ENCODE measurements at regions not wholly inside any gene's neighbourhood (a gene's known extent, or its start where the extent isn't known, plus 50 kb on each side); places are given as distances from the start of the nearest gene placed in this dataset.
A peak's percentile ranks its signal among the peaks of the same experiment; 100 is the strongest.
"Not testable (repeated sequence)": the region's sequence is repeated elsewhere in the genome, so short reads cannot be mapped to it uniquely, and the experiment has no call there.

GRCh38 chr10:53647221-53647620, 874.6 kb upstream of the MBL2 start:
- DNase-seq, result not testable (repeated sequence)

- DNase-seq, result no peak
Observed at GRCh38 chr10:53646525-53646924, 873.9 kb upstream of the MBL2 start.

GRCh38 chr10:53645951-53646350, 873.4 kb upstream of the MBL2 start:
- DNase-seq, result no peak

- no peak for DNase-seq
Observed at GRCh38 chr10:53638006-53638405, 865.4 kb upstream of the MBL2 start.

GRCh38 chr10:53624722-53625121, 852.1 kb upstream of the MBL2 start:
- DNase-seq, result no peak

- DNase-seq, result no peak
Observed at GRCh38 chr10:53622201-53622600, 849.6 kb upstream of the MBL2 start.

GRCh38 chr10:53619671-53620070, 847.1 kb upstream of the MBL2 start:
- DNase-seq, result no peak

- DNase-seq, result no peak
Observed at GRCh38 chr10:53607691-53608090, 835.1 kb upstream of the MBL2 start.

GRCh38 chr10:53606981-53607380, 834.4 kb upstream of the MBL2 start:
- DNase-seq, result no peak

- peak in 1 of 2 donors; percentile 4 for DNase-seq
Observed at GRCh38 chr10:53601260-53601875, 828.8 kb upstream of the MBL2 start.

- no peak for DNase-seq
Observed at GRCh38 chr10:53598914-53599313, 826.3 kb upstream of the MBL2 start.

- DNase-seq, result no peak
Observed at GRCh38 chr10:53597835-53598251, 825.3 kb upstream of the MBL2 start.

GRCh38 chr10:53580465-53580864, 807.9 kb upstream of the MBL2 start:
- no peak for DNase-seq

GRCh38 chr10:53579773-53580172, 807.2 kb upstream of the MBL2 start:
- DNase-seq, result no peak

GRCh38 chr10:53574024-53574423, 801.4 kb upstream of the MBL2 start:
- DNase-seq, result no peak

- no peak for DNase-seq
Observed at GRCh38 chr10:53573498-53573897, 800.9 kb upstream of the MBL2 start.

- no peak for DNase-seq
Observed at GRCh38 chr10:53572799-53573198, 800.2 kb upstream of the MBL2 start.

GRCh38 chr10:53570221-53570620, 797.6 kb upstream of the MBL2 start:
- no peak for DNase-seq

GRCh38 chr10:53569455-53569854, 796.9 kb upstream of the MBL2 start:
- DNase-seq, result no peak

GRCh38 chr10:53548664-53549063, 776.1 kb upstream of the MBL2 start:
- DNase-seq, result no peak

- no peak for DNase-seq
Observed at GRCh38 chr10:53547364-53547763, 774.8 kb upstream of the MBL2 start.

GRCh38 chr10:53543410-53543809, 770.8 kb upstream of the MBL2 start:
- no peak for DNase-seq

GRCh38 chr10:53537508-53537907, 764.9 kb upstream of the MBL2 start:
- no peak for DNase-seq

GRCh38 chr10:53536322-53536721, 763.7 kb upstream of the MBL2 start:
- no peak for DNase-seq

GRCh38 chr10:53534428-53534827, 761.8 kb upstream of the MBL2 start:
- no peak for DNase-seq

- DNase-seq, result no peak
Observed at GRCh38 chr10:53528974-53529373, 756.4 kb upstream of the MBL2 start.

Data from CD4-positive, alpha-beta T cell treated with Interleukin-4 for 1 hour (primary cell).